ENCODE measurements at regions not wholly inside any gene's neighbourhood (a gene's known extent, or its start where the extent isn't known, plus 50 kb on each side); places are given as distances from the start of the nearest gene placed in this dataset.

DNA sequence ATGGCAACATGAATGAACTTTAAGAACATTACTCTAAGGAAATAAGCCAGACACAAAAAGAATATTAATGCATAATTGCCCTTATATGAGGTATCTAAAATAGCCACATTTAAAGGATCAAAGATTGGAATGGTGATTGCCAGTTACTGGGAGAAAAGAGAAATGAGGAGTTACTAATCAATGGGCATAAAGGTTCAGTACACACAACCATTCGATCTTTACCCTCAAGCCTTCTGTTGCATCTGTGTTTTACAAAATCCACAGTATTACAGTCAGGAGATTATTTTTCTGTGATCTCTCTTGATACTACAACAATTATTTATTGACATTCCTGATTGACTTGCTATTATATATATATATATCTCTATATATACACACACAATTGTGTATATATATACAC lies 310.0 kb upstream of the SLITRK5 start:
- Histone ChIP-seq H3K36me3 (ENCODE audit: control insufficient read depth in 2 of 2, extremely low read depth in 1 of 2, insufficient read depth in 2 of 2, low read length in 2 of 2) (no peaks in the 10 kb centered on the region), H3K27ac (ENCODE audit: control insufficient read depth, insufficient read depth, low read length) (no peak overlapping the region), H3K9ac (ENCODE audit: control insufficient read depth, extremely low read depth, insufficient read depth, low read length) (no peak overlapping the region), H3K4me1 (ENCODE audit: control insufficient read depth, extremely low read depth, insufficient read depth, low read length) (peaks cover 3% of the 10 kb centered on the region), H3K79me2 (ENCODE audit: control insufficient read depth, insufficient read depth, low read length) (no peaks in the 10 kb centered on the region), H3K27me3 (ENCODE audit: control insufficient read depth, extremely low read depth, insufficient read depth, low read length) (no peaks in the 10 kb centered on the region), H2AFZ (ENCODE audit: control insufficient read depth, low read length) (no peak overlapping the region), H3K9me3 (ENCODE audit: control insufficient read depth, low read depth, low read length) (no peaks in the 10 kb centered on the region), H3K9me1 (ENCODE audit: control insufficient read depth, extremely low read depth, insufficient read depth, low read length) (no peaks in the 10 kb centered on the region), H4K20me1 (ENCODE audit: control insufficient read depth, extremely low read depth, insufficient read depth, low read length) (no peaks in the 10 kb centered on the region), H3K4me3 (ENCODE audit: control insufficient read depth in 2 of 3, extremely low read depth in 1 of 3, insufficient read depth in 2 of 3, low read depth in 1 of 3, low read length in 3 of 3) (no peak overlapping the region), H3K4me2 (ENCODE audit: control insufficient read depth, extremely low read depth, insufficient read depth, low read depth, low read length) (no peak overlapping the region)
- FAIRE-seq (no peak), DNase-seq (ENCODE audit: low read depth, low spot score) (no peak)
- no peak for TF ChIP-seq EZH2 (IDR thresholded peaks at IDR 0.05; ENCODE audit: low read length)
- TF ChIP-seq, protein P1, sequence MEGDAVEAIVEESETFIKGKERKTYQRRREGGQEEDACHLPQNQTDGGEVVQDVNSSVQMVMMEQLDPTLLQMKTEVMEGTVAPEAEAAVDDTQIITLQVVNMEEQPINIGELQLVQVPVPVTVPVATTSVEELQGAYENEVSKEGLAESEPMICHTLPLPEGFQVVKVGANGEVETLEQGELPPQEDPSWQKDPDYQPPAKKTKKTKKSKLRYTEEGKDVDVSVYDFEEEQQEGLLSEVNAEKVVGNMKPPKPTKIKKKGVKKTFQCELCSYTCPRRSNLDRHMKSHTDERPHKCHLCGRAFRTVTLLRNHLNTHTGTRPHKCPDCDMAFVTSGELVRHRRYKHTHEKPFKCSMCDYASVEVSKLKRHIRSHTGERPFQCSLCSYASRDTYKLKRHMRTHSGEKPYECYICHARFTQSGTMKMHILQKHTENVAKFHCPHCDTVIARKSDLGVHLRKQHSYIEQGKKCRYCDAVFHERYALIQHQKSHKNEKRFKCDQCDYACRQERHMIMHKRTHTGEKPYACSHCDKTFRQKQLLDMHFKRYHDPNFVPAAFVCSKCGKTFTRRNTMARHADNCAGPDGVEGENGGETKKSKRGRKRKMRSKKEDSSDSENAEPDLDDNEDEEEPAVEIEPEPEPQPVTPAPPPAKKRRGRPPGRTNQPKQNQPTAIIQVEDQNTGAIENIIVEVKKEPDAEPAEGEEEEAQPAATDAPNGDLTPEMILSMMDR (optimal IDR thresholded peaks at IDR 0.05 in 1 of 3, IDR thresholded peaks at IDR 0.05 in 1 of 3, conservative IDR thresholded peaks at IDR 0.05 in 1 of 3; ENCODE audit: extremely low read depth in 1 of 3, insufficient read depth in 2 of 3, low read length in 3 of 3), result no peak
- dilution Hi-C loops (cut with MboI; ENCODE audit: extremely low pct_ligation_motif_present, low sequenced_read_pairs), result no loop called here

DNA sequence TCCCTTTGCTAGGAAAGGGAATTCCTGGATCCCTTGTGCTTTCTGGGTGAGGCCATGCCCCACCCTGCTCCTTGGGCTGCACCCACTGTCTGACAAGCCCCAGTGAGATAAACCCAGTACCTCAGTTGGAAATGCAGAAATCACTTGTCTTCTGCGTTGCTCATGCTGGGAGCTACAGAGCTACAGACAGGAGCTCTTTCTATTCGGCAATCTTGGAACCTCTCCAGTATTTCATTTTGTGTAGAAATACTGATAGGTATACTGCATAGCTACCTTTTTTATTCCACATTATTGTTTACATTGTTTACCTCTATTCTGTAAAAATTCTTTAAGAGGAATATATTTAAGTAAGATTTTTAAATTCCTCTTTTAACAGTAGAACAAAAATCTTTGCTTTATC lies 302.5 kb upstream of the SLITRK5 start:
- Histone ChIP-seq H3K9me1 (ENCODE audit: control insufficient read depth, extremely low read depth, insufficient read depth, low read length) (no peaks in the 10 kb centered on the region), H3K27ac (ENCODE audit: control insufficient read depth, insufficient read depth, low read length) (no peak overlapping the region), H3K79me2 (ENCODE audit: control insufficient read depth, insufficient read depth, low read length) (no peaks in the 10 kb centered on the region), H3K4me2 (ENCODE audit: control insufficient read depth, extremely low read depth, insufficient read depth, low read depth, low read length) (no peak overlapping the region), H3K9ac (ENCODE audit: control insufficient read depth, extremely low read depth, insufficient read depth, low read length) (no peak overlapping the region), H3K9me3 (ENCODE audit: control insufficient read depth, low read depth, low read length) (no peaks in the 10 kb centered on the region), H2AFZ (ENCODE audit: control insufficient read depth, low read length) (no peak overlapping the region), H3K36me3 (ENCODE audit: control insufficient read depth in 2 of 2, extremely low read depth in 1 of 2, insufficient read depth in 2 of 2, low read length in 2 of 2) (no peaks in the 10 kb centered on the region), H4K20me1 (ENCODE audit: control insufficient read depth, extremely low read depth, insufficient read depth, low read length) (no peaks in the 10 kb centered on the region), H3K27me3 (ENCODE audit: control insufficient read depth, extremely low read depth, insufficient read depth, low read length) (no peaks in the 10 kb centered on the region), H3K4me3 (ENCODE audit: control insufficient read depth in 2 of 3, extremely low read depth in 1 of 3, insufficient read depth in 2 of 3, low read depth in 1 of 3, low read length in 3 of 3) (no peak overlapping the region), H3K4me1 (ENCODE audit: control insufficient read depth, extremely low read depth, insufficient read depth, low read length) (no peaks in the 10 kb centered on the region)
- no peak for FAIRE-seq
- no peak for DNase-seq (ENCODE audit: low read depth, low spot score)
- TF ChIP-seq, protein P1 (optimal IDR thresholded peaks at IDR 0.05 in 1 of 3, IDR thresholded peaks at IDR 0.05 in 1 of 3, conservative IDR thresholded peaks at IDR 0.05 in 1 of 3; ENCODE audit: extremely low read depth in 1 of 3, insufficient read depth in 2 of 3, low read length in 3 of 3), result no peak
- TF ChIP-seq EZH2 (IDR thresholded peaks at IDR 0.05; ENCODE audit: low read length), result no peak
- dilution Hi-C loops (cut with MboI; ENCODE audit: extremely low pct_ligation_motif_present, low sequenced_read_pairs), result no loop called here
